SK-N-SH (cell line): ENCODE measurements at regions not wholly inside any gene's neighbourhood (a gene's known extent, or its start where the extent isn't known, plus 50 kb on each side); places are given as distances from the start of the nearest gene placed in this dataset.

ENCODE experiments used
- CTCF ChIA-PET: fragments of 300-600, 350-600 bp; formaldehyde crosslinking; extraction: SDS; loops from one replicate; lab custom pipeline; 2021; lab: Yijun Ruan, JAX
- POLR2A ChIA-PET: fragments of 350-600 bp; sonication (Branson Sonifier 250); formaldehyde crosslinking; extraction: SDS; loops from one replicate; lab custom pipeline; 2020; ENCODE audit warnings: antibody characterized with exemption, inconsistent platforms; lab: Yijun Ruan, JAX
- DNase-seq: peaks from one replicate; pipeline ENCODE4 v3.0.0; 2012
- H2AFZ ChIP-seq: fragments of 200-600 bp; sonication (generic); 2 replicates; pipeline ENCODE4 v1.8.1; 2016; ENCODE audit warnings: antibody characterized with exemption, mild to moderate bottlenecking, low read depth
- H3F3A ChIP-seq: fragments of 200-600 bp; sonication (generic); replicated peaks from 2 replicates; pipeline ENCODE3; 2016; ENCODE audit warnings: antibody characterized with exemption, mild to moderate bottlenecking; ENCODE audit not compliant: insufficient read depth
- H3K27ac ChIP-seq, 2 experiments: fragments of 200-500 bp in 1 of 2; fragments of 200-600 bp in 1 of 2; sonication (Bioruptor generic) in 1 of 2; sonication (generic), shearing (Covaris generic) in 1 of 2; 2 replicates each; pipeline versions ENCODE4 v1.5.1 to v1.6.1; 2014 to 2016; ENCODE audit warnings: low read depth in 2 of 2, inconsistent platforms in 1 of 2, low read length in 1 of 2, mild to moderate bottlenecking in 1 of 2, mixed read lengths in 1 of 2
- H3K27me3 ChIP-seq: fragments of 200-600 bp; sonication (generic), shearing (Covaris generic); 2 replicates; pipeline ENCODE4 v1.6.1; 2016; ENCODE audit warnings: mixed run types; ENCODE audit not compliant: insufficient read depth
- H3K36me3 ChIP-seq, 2 experiments: fragments of 200-500 bp in 1 of 2; fragments of 200-600 bp in 1 of 2; sonication (Bioruptor generic) in 1 of 2; sonication (generic) in 1 of 2; replicated peaks in 1 of 2; 2 replicates each; pipeline versions ENCODE3 to v1.5.1; 2014 to 2016; ENCODE audit warnings: low read length in 1 of 2, mild to moderate bottlenecking in 1 of 2; ENCODE audit not compliant: insufficient read depth in 2 of 2, control insufficient read depth in 1 of 2
- H3K4me1 ChIP-seq, 2 experiments: fragments of 200-500 bp in 1 of 2; fragments of 200-600 bp in 1 of 2; sonication (Bioruptor generic) in 1 of 2; sonication (generic), shearing (Covaris generic) in 1 of 2; 2 replicates each; pipeline versions ENCODE4 v1.5.1 to v1.6.1; 2014 to 2016; ENCODE audit warnings: low read depth in 1 of 2, low read length in 1 of 2, mixed run types in 1 of 2; ENCODE audit not compliant: insufficient read depth in 2 of 2, control insufficient read depth in 1 of 2
- H3K4me2 ChIP-seq: fragments of 200-600 bp; sonication (generic), shearing (Covaris generic); 2 replicates; pipeline ENCODE4 v1.6.1; 2017; ENCODE audit warnings: mixed run types
- H3K4me3 ChIP-seq, 2 experiments: fragments of 200-500 bp in 1 of 2; fragments of 200-600 bp in 1 of 2; sonication (Bioruptor generic) in 1 of 2; sonication (generic), shearing (Covaris generic) in 1 of 2; 2 replicates each; pipeline versions ENCODE4 v1.5.1 to v1.8.1; 2014 to 2016; ENCODE audit warnings: low read depth in 2 of 2, inconsistent platforms in 1 of 2, low read length in 1 of 2, mild to moderate bottlenecking in 1 of 2, mixed read lengths in 1 of 2, moderate library complexity in 1 of 2
- H3K79me2 ChIP-seq: fragments of 200-600 bp; sonication (generic); 2 replicates; pipeline ENCODE4 v1.8.1; 2017; ENCODE audit warnings: mild to moderate bottlenecking; ENCODE audit not compliant: insufficient read depth
- H3K9ac ChIP-seq: fragments of 200-600 bp; sonication (generic); 2 replicates; pipeline ENCODE4 v1.6.1; 2017; ENCODE audit warnings: mixed run types
- H3K9me2 ChIP-seq: fragments of 200-600 bp; sonication (generic); 2 replicates; pipeline ENCODE4 v1.6.1; 2017; ENCODE audit warnings: mixed run types
- H3K9me3 ChIP-seq: fragments of 200-600 bp; sonication (generic); 2 replicates; pipeline ENCODE4 v1.6.1; 2017; ENCODE audit warnings: mixed run types, mild to moderate bottlenecking, moderate library complexity
- H4K20me1 ChIP-seq: fragments of 200-600 bp; sonication (generic); 2 replicates; pipeline ENCODE4 v1.6.1; 2017; ENCODE audit warnings: mild to moderate bottlenecking, mixed run types; ENCODE audit not compliant: insufficient read depth
- EP300 ChIP-seq, 2 experiments: IDR thresholded peaks; 2 replicates each; pipeline versions ENCODE4 v1.4.0 to v1.6.1; 2012; ENCODE audit warnings: borderline replicate concordance in 1 of 2, low read depth in 1 of 2, low read length in 1 of 2
- FOSL2 ChIP-seq: IDR thresholded peaks from 2 replicates; pipeline ENCODE4 v1.4.0; 2012; ENCODE audit warnings: low read depth, mild to moderate bottlenecking, moderate library complexity, borderline replicate concordance
- FOXJ3 ChIP-seq: sonication (generic); formaldehyde crosslinking; IDR thresholded peaks from 2 replicates; pipeline ENCODE4 v1.5.1; 2020; ENCODE audit warnings: mild to moderate bottlenecking, missing genetic modification reagents
- FOXM1 ChIP-seq: IDR thresholded peaks from 2 replicates; pipeline ENCODE4 v1.4.0; 2012; ENCODE audit warnings: low read depth, mild to moderate bottlenecking
- GATA2 ChIP-seq: sonication (generic); formaldehyde crosslinking; IDR thresholded peaks from 2 replicates; pipeline ENCODE4 v1.5.0; 2020; ENCODE audit warnings: mild to moderate bottlenecking, missing genetic modification reagents
- MEF2A ChIP-seq: IDR thresholded peaks from 2 replicates; pipeline ENCODE4 v1.4.0; 2012; ENCODE audit warnings: low read depth, borderline replicate concordance
- NRF1 ChIP-seq: IDR thresholded peaks from 2 replicates; pipeline ENCODE4 v1.6.1; 2012; ENCODE audit warnings: low read depth, mild to moderate bottlenecking, low read length
- RCOR1 ChIP-seq: fragments of 150-350 bp; IDR thresholded peaks from 2 replicates; pipeline ENCODE4 v1.6.1; 2017; ENCODE audit warnings: antibody characterized with exemption, low read length
- SMC3 ChIP-seq: IDR thresholded peaks from 2 replicates; pipeline ENCODE4 v1.6.1; 2012; ENCODE audit warnings: low read depth, low read length, improper control_type of control experiment
- TCF12 ChIP-seq: IDR thresholded peaks from 2 replicates; pipeline ENCODE4 v1.4.0; 2012
- TEAD4 ChIP-seq: IDR thresholded peaks from 2 replicates; pipeline ENCODE4 v1.4.0; 2012; ENCODE audit warnings: mild to moderate bottlenecking, borderline replicate concordance; ENCODE audit not compliant: insufficient read depth
- YY1 ChIP-seq: IDR thresholded peaks from 2 replicates; pipeline ENCODE4 v1.4.0; 2012; ENCODE audit warnings: low read depth, mild to moderate bottlenecking
- WGBS: methylation state at CpG from one replicate; pipeline ENCODE4 v1.1.6; 2017; ENCODE audit warnings: low lambda C conversion rate; 5-methylcytosine and 5-hydroxymethylcytosine counted together
- TF ChIP-seq, protein P1 (sequence below): IDR thresholded peaks from 2 replicates; pipeline ENCODE4 v1.4.0; 2012; ENCODE audit warnings: low read depth, borderline replicate concordance
- TF ChIP-seq, protein P2 (sequence below): IDR thresholded peaks from 2 replicates; pipeline ENCODE4 v1.6.1; 2012; ENCODE audit warnings: mild to moderate bottlenecking, low read depth, low read length, moderate library complexity
- TF ChIP-seq, protein P3 (sequence below): IDR thresholded peaks from 2 replicates; pipeline ENCODE4 v1.4.0; 2012; ENCODE audit warnings: low read depth, borderline replicate concordance

DNA sequence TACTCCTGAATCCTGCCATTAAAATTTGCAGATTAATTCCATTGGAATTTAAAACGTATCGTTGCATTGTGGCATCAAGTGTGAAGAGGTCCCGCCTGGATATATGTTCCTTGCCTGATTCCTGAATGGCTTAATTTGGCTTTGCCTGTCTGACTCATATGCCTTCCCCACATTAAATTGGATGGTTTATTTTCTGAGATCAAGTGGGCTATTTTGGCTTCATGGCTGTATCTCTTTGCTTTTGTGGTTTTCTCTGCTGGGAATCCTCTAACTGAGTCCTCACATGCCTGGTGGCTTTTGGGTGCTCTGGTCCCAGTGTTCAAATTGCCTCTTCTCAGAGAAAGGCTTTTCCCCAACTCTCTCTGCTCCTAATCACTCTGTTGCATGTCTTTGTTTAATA is 127.9 kb upstream of the DYRK2 start:
- Histone ChIP-seq H3K4me3 (no peak overlapping the region), H2AFZ (no peak overlapping the region), H3K36me3 (no peaks in the 10 kb centered on the region), H3K79me2 (no peaks in the 10 kb centered on the region), H3K9me3 (no peaks in the 10 kb centered on the region), H3K9ac (no peak overlapping the region), H3K4me2 (no peak overlapping the region), H3K9me2 (no peaks in the 10 kb centered on the region), H4K20me1 (no peaks in the 10 kb centered on the region), H3F3A (no peaks in the 10 kb centered on the region), H3K27ac (no peak overlapping the region), H3K4me1 (peaks cover 0 to 17% of the 10 kb centered on the region in 2 experiments; a peak in 1 of 4 replicates), H3K27me3 (no peaks in the 10 kb centered on the region)
- TF ChIP-seq, protein P1, sequence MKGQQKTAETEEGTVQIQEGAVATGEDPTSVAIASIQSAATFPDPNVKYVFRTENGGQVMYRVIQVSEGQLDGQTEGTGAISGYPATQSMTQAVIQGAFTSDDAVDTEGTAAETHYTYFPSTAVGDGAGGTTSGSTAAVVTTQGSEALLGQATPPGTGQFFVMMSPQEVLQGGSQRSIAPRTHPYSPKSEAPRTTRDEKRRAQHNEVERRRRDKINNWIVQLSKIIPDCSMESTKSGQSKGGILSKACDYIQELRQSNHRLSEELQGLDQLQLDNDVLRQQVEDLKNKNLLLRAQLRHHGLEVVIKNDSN: no peak
- TF ChIP-seq FOSL2: no peak
- TF ChIP-seq SMC3: no peak
- TF ChIP-seq TEAD4: no peak
- TF ChIP-seq, protein P2, sequence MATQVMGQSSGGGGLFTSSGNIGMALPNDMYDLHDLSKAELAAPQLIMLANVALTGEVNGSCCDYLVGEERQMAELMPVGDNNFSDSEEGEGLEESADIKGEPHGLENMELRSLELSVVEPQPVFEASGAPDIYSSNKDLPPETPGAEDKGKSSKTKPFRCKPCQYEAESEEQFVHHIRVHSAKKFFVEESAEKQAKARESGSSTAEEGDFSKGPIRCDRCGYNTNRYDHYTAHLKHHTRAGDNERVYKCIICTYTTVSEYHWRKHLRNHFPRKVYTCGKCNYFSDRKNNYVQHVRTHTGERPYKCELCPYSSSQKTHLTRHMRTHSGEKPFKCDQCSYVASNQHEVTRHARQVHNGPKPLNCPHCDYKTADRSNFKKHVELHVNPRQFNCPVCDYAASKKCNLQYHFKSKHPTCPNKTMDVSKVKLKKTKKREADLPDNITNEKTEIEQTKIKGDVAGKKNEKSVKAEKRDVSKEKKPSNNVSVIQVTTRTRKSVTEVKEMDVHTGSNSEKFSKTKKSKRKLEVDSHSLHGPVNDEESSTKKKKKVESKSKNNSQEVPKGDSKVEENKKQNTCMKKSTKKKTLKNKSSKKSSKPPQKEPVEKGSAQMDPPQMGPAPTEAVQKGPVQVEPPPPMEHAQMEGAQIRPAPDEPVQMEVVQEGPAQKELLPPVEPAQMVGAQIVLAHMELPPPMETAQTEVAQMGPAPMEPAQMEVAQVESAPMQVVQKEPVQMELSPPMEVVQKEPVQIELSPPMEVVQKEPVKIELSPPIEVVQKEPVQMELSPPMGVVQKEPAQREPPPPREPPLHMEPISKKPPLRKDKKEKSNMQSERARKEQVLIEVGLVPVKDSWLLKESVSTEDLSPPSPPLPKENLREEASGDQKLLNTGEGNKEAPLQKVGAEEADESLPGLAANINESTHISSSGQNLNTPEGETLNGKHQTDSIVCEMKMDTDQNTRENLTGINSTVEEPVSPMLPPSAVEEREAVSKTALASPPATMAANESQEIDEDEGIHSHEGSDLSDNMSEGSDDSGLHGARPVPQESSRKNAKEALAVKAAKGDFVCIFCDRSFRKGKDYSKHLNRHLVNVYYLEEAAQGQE: no peak
- TF ChIP-seq EP300 (IDR thresholded peaks at IDR 0.05; ENCODE audit: borderline replicate concordance in 1 of 2, low read depth in 1 of 2, low read length in 1 of 2): no peak
- TF ChIP-seq GATA2 (CRISPR knock-in tag): no peak
- no peak for TF ChIP-seq MEF2A
- no peak for TF ChIP-seq YY1
- TF ChIP-seq, protein P3, sequence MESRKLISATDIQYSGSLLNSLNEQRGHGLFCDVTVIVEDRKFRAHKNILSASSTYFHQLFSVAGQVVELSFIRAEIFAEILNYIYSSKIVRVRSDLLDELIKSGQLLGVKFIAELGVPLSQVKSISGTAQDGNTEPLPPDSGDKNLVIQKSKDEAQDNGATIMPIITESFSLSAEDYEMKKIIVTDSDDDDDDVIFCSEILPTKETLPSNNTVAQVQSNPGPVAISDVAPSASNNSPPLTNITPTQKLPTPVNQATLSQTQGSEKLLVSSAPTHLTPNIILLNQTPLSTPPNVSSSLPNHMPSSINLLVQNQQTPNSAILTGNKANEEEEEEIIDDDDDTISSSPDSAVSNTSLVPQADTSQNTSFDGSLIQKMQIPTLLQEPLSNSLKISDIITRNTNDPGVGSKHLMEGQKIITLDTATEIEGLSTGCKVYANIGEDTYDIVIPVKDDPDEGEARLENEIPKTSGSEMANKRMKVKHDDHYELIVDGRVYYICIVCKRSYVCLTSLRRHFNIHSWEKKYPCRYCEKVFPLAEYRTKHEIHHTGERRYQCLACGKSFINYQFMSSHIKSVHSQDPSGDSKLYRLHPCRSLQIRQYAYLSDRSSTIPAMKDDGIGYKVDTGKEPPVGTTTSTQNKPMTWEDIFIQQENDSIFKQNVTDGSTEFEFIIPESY: no peak
- no peak for TF ChIP-seq FOXM1
- no peak for TF ChIP-seq FOXJ3
- no peak for TF ChIP-seq TCF12
- no peak for TF ChIP-seq RCOR1
- no peak for TF ChIP-seq NRF1
- ChIA-PET POLR2A (no interaction called here), CTCF (no interaction called here)
- DNase-seq: no peak
- WGBS: 84% methylated on average over 3 of the region's 3 CpGs
